Fibroblast of the conjunctiva (primary cell): ENCODE measurements at regions not wholly inside any gene's neighbourhood (a gene's known extent, or its start where the extent isn't known, plus 50 kb on each side); places are given as distances from the start of the nearest gene placed in this dataset.
A peak's percentile ranks its signal among the peaks of the same experiment; 100 is the strongest.

ENCODE experiments used
- DNase-seq: peaks from one replicate; pipeline ENCODE4 v3.0.0-alpha.2; 2010; ENCODE audit warnings: low read depth

GRCh38 chr12:13288937-13289652 lies 92.6 kb downstream of the EMP1 start:
- DNase-seq: no peak

- DNase-seq: no peak
These were observed 92.0 kb downstream of the EMP1 start for GRCh38 chr12:13288501-13288900.

- no peak for DNase-seq
These were observed 87.3 kb downstream of the EMP1 start for GRCh38 chr12:13283867-13284266.

GRCh38 chr12:13282861-13283260 lies 86.3 kb downstream of the EMP1 start:
- DNase-seq: no peak

GRCh38 chr12:13278249-13278787 lies 81.8 kb downstream of the EMP1 start:
- DNase-seq: peak; percentile 36

GRCh38 chr12:13277293-13277692 lies 80.8 kb downstream of the EMP1 start:
- no peak for DNase-seq

GRCh38 chr12:13275241-13276085 lies 78.9 kb downstream of the EMP1 start:
- DNase-seq: no peak

GRCh38 chr12:13273850-13274249 lies 77.3 kb downstream of the EMP1 start:
- no peak for DNase-seq

- DNase-seq: no peak
These were observed 76.6 kb downstream of the EMP1 start for GRCh38 chr12:13273097-13273496.

- DNase-seq: no peak
These were observed 74.3 kb downstream of the EMP1 start for GRCh38 chr12:13270817-13271216.
